ENCODE measurements at regions not wholly inside any gene's neighbourhood (a gene's known extent, or its start where the extent isn't known, plus 50 kb on each side); places are given as distances from the start of the nearest gene placed in this dataset.

DNA sequence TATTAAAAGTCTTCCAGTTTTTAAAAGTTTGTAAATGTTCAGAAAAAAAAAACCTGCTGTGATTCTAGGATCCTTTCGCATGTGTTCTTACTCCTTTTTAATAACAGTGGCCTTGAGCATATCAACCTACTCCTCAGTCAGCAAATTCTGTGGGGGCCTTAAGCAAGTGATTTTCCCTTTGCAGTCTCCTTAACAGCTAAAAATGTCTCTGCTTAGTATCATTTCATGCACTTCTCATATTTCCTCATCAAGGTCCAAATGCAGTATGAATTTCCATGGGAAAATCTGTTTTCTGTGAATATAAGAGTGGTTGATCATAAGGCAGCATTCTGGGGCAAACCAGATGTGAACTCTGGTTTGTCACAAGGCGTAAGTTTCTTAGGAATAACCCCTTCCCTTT lies 2175.1 kb upstream of the PIK3C3 start:
- Histone ChIP-seq H2AK5ac (ENCODE audit: low read depth, low read length) (no peak overlapping the region), H2BK15ac (ENCODE audit: low read length) (no peak overlapping the region), H3K23me2 (ENCODE audit: low read depth, low read length) (no peaks in the 10 kb centered on the region), H4K8ac (ENCODE audit: extremely low read depth, insufficient read depth, low read length) (no peak overlapping the region), H3K4me3 (ENCODE audit: extremely low read depth in 1 of 4, insufficient read depth in 2 of 4, low read depth in 3 of 4, low read length in 4 of 4) (no peak overlapping the region), H3K27ac (ENCODE audit: low read depth, low read length) (no peak overlapping the region), H2BK120ac (replicated peaks; ENCODE audit: low read depth, low read length) (no peak overlapping the region), H2AFZ (ENCODE audit: low read length) (no peak overlapping the region), H3K79me1 (ENCODE audit: low read depth, low read length) (no peaks in the 10 kb centered on the region), H3K36me3 (ENCODE audit: control insufficient read depth in 2 of 4, insufficient read depth in 4 of 4, low read length in 3 of 4) (no peaks in the 10 kb centered on the region), H4K5ac (ENCODE audit: insufficient read length, low read depth, low read length) (no peak overlapping the region), H3K4me2 (ENCODE audit: insufficient read depth in 1 of 2, low read depth in 2 of 2, low read length in 2 of 2) (no peak overlapping the region), H3K27me3 (replicated peaks in 1 of 4; ENCODE audit: control insufficient read depth in 3 of 4, extremely low read depth in 1 of 4, insufficient read depth in 3 of 4, low read length in 3 of 4) (no peaks in the 10 kb centered on the region), H2BK12ac (ENCODE audit: low read depth, low read length) (no peak overlapping the region), H3K56ac (replicated peaks; ENCODE audit: insufficient read length, low read depth, low read length) (no peak overlapping the region), H3K18ac (ENCODE audit: extremely low read depth, low read length) (no peak overlapping the region), H3K79me2 (ENCODE audit: control insufficient read depth in 1 of 2, insufficient read depth in 2 of 2, low read length in 2 of 2) (peaks cover 0 to 54% of the 10 kb centered on the region in 2 experiments; a peak in 2 of 4 replicates), H3K9ac (replicated peaks in 1 of 4; ENCODE audit: extremely low read depth in 1 of 4, low read depth in 3 of 4, low read length in 3 of 4) (no peak overlapping the region), H3K4ac (replicated peaks; ENCODE audit: insufficient read length, low read depth, low read length) (no peak overlapping the region), H3K14ac (ENCODE audit: insufficient read length) (no peak overlapping the region), H3K9me3 (ENCODE audit: insufficient read depth in 2 of 2, low read depth in 1 of 2, low read length in 1 of 2) (no peaks in the 10 kb centered on the region), H4K91ac (replicated peaks; ENCODE audit: insufficient read length, low read length) (no peak overlapping the region), H3K4me1 (replicated peaks in 1 of 4; ENCODE audit: control insufficient read depth in 3 of 4, insufficient read depth in 4 of 4, low read length in 3 of 4) (peaks cover 0 to 10% (median 2%) of the 10 kb centered on the region in 4 experiments; a peak in 3 of 7 replicates), H2BK5ac (ENCODE audit: low read depth, low read length) (no peak overlapping the region), H4K20me1 (replicated peaks in 1 of 2; ENCODE audit: control insufficient read depth in 1 of 2, insufficient read depth in 2 of 2, low read length in 2 of 2) (no peaks in the 10 kb centered on the region), H2BK20ac (ENCODE audit: low read length) (no peak overlapping the region), H3K23ac (ENCODE audit: insufficient read length) (no peak overlapping the region)
- no peak for FAIRE-seq
- no peak for TF ChIP-seq SRF (IDR thresholded peaks at IDR 0.05; ENCODE audit: low read depth, low read length)
- TF ChIP-seq EGR1 (IDR thresholded peaks at IDR 0.05; ENCODE audit: borderline replicate concordance, low read depth, low read length): no peak
- TF ChIP-seq BRCA1 (IDR thresholded peaks at IDR 0.05; ENCODE audit: low read depth, low read length): no peak
- no peak for TF ChIP-seq CTBP2 (IDR thresholded peaks at IDR 0.05; ENCODE audit: borderline replicate concordance, insufficient read depth, insufficient read length, low read length)
- no peak for TF ChIP-seq SP2 (IDR thresholded peaks at IDR 0.05; ENCODE audit: low read length)
- TF ChIP-seq KDM1A (IDR thresholded peaks at IDR 0.05; ENCODE audit: borderline replicate concordance, low read length): no peak
- no peak for DNase-seq (ENCODE audit: low read depth in 1 of 2, low spot score in 2 of 2)
- POLR2A ChIA-PET (ENCODE audit: partially characterized antibody): no interaction called here
- CTCF ChIA-PET (ENCODE audit: partially characterized antibody): interaction anchor here (1.1 kb wide), 1 partner anchor 16 kb away, joined by 3 read pairs; no protein-coding TSS in a partner anchor
- WGBS, 2 experiments (ENCODE audit: extremely low coverage in 1 of 2, insufficient coverage in 1 of 2, insufficient read length in 1 of 2, insufficient replicate concordance in 2 of 2, low coverage in 1 of 2, low lambda C conversion rate in 2 of 2, missing lambda C conversion rate in 1 of 2): 100% methylated on average over 2 of the region's 2 CpGs; no CpG with 5 or more reads in 1 of the 2 experiments

Measured in H1 (cell line).